Uterus (tissue), 2 donors: ENCODE measurements at regions not wholly inside any gene's neighbourhood (a gene's known extent, or its start where the extent isn't known, plus 50 kb on each side); places are given as distances from the start of the nearest gene placed in this dataset.

ENCODE experiments used
- POLR2A ChIP-seq, 2 donors: fragments of 450-650 bp; IDR thresholded peaks; one replicate each; pipeline ENCODE4 v1.6.1; 2016; ENCODE audit warnings: antibody characterized with exemption in 2 of 2, mild to moderate bottlenecking in 1 of 2, moderate library complexity in 1 of 2
- TF ChIP-seq, protein P1 (sequence below), 4 experiments: fragments of 200-600 bp in 2 of 4; fragments of 450-650 bp in 2 of 4; sonication (generic) in 2 of 4; IDR thresholded peaks; one replicate each; pipeline ENCODE4 v1.5.1; 2016 to 2019; ENCODE audit warnings: antibody characterized with exemption in 4 of 4, mild to moderate bottlenecking in 2 of 4, moderate library complexity in 1 of 4

DNA sequence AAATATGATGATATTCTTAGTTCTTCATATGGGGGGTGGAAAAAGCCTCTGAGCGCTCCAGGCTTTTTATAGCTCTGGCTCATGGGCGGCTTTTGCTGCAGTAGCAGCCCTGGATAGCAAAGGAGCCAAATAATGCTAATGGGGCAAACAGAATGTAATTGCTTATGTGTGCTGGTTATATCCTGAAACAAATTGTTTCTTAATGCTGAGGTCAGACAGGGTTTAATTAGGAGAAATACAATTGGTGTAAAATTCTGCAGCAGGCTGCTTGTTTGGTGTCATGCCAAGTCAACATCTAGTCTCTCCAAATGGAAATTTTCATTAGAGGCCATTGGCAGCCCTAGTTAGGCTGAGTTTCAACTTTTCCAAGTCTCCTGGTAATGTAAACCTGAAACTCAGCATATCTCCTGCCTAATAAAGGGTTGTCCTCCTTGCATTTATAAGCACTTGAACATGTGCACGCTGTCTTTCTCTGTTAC, 530.1 kb upstream of the NOX3 start:
- TF ChIP-seq POLR2A (IDR thresholded peaks at IDR 0.05): no peak
- TF ChIP-seq, protein P1, sequence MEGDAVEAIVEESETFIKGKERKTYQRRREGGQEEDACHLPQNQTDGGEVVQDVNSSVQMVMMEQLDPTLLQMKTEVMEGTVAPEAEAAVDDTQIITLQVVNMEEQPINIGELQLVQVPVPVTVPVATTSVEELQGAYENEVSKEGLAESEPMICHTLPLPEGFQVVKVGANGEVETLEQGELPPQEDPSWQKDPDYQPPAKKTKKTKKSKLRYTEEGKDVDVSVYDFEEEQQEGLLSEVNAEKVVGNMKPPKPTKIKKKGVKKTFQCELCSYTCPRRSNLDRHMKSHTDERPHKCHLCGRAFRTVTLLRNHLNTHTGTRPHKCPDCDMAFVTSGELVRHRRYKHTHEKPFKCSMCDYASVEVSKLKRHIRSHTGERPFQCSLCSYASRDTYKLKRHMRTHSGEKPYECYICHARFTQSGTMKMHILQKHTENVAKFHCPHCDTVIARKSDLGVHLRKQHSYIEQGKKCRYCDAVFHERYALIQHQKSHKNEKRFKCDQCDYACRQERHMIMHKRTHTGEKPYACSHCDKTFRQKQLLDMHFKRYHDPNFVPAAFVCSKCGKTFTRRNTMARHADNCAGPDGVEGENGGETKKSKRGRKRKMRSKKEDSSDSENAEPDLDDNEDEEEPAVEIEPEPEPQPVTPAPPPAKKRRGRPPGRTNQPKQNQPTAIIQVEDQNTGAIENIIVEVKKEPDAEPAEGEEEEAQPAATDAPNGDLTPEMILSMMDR (IDR thresholded peaks at IDR 0.05): no peak
